Suprapubic skin (tissue), 4 donors: ENCODE measurements at regions not wholly inside any gene's neighbourhood (a gene's known extent, or its start where the extent isn't known, plus 50 kb on each side); places are given as distances from the start of the nearest gene placed in this dataset.

Source experiments
- CTCF ChIP-seq, 2 donors: fragments of 200-600 bp in 1 of 2; fragments of 450-650 bp in 1 of 2; sonication (generic) in 1 of 2; IDR thresholded peaks; one replicate each; pipeline ENCODE4 v1.5.1; 2016 to 2019; ENCODE audit warnings: antibody characterized with exemption in 2 of 2, mild to moderate bottlenecking in 1 of 2, moderate library complexity in 1 of 2
- POLR2A ChIP-seq, 2 donors: fragments of 450-650 bp; IDR thresholded peaks; one replicate each; pipeline ENCODE4 v1.6.1; 2017; ENCODE audit warnings: antibody characterized with exemption in 2 of 2, mild to moderate bottlenecking in 2 of 2, moderate library complexity in 2 of 2
- POLR2AphosphoS5 ChIP-seq, 3 donors: sonication (generic); formaldehyde crosslinking; IDR thresholded peaks; one replicate each; pipeline ENCODE4 v1.6.1; 2017; ENCODE audit warnings: antibody characterized with exemption in 3 of 3

GRCh38 chr3:34634939-34635338 is 836.5 kb downstream of the PDCD6IP start:
- no peak for TF ChIP-seq CTCF (IDR thresholded peaks at IDR 0.05)
- no peak for TF ChIP-seq POLR2AphosphoS5 (IDR thresholded peaks at IDR 0.05)
- no peak for TF ChIP-seq POLR2A (IDR thresholded peaks at IDR 0.05)
